Stimulated activated CD4-positive, alpha-beta T cell treated with anti-CD3 and anti-CD28 coated beads, Interleukin-2, amount 100 ng/mL, for 24 hours (primary cell): ENCODE measurements at regions not wholly inside any gene's neighbourhood (a gene's known extent, or its start where the extent isn't known, plus 50 kb on each side); places are given as distances from the start of the nearest gene placed in this dataset.

Experiments
- DNase-seq, 2 donors: peaks; one replicate each; pipeline ENCODE4 v3.0.0-alpha.2; 2020

DNA sequence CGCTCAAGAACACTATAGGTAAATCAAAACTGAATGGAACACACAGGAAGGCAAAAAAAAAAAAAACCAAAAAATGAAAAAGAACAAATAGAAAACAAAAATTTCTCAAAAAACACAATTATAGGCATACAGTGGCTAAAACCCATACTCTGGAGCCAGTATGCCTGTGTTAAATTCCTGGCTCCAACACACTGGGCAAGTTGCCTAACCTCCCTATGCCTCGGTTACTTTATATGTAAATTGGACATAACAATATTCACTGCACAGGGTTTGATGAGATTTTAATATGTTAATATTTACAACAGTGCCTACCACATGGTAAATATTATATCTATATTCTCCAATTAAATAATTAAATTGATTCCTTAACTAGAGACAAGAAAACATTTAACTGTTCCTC, 217.1 kb downstream of the HTR7 start:
- DNase-seq = no peak

DNA sequence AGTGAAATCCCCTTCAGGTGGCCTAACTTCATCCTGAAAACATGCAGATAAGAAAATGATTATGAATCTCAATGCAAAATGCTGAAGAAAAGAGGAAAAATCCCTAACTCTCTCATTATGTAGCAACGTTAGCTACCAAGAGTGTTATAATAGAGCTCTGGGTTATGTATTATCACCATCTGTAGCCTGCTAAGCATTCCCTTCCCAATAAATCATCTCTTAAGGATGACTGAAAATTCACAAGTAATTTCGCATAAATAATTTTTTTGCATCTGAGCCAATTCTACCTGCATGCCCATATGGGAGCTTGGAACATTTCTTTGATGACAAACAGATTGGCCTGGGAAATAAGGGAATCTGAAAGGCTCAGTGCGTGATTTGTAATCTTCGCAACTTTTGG, 216.1 kb downstream of the HTR7 start:
- DNase-seq = no peak

DNA sequence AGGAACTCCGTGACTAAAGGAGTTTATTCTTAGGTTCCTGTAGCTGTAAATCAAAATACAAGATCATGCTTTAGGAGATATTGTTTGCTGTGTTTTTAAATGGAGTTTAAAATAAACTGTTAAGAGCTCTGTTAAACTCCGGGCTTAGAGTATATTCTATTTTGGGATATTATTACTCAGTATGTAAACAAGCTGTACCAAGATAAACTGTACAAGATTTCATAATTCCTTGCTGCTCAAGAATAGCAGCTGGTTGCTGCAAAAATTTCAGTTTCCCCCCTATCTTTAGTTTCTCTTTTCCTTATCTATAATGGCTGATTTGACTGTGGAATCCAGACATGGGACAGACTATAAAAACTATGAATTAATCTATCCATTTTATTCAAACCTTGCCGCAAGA, 215.7 kb downstream of the HTR7 start:
- no peak for DNase-seq

DNA sequence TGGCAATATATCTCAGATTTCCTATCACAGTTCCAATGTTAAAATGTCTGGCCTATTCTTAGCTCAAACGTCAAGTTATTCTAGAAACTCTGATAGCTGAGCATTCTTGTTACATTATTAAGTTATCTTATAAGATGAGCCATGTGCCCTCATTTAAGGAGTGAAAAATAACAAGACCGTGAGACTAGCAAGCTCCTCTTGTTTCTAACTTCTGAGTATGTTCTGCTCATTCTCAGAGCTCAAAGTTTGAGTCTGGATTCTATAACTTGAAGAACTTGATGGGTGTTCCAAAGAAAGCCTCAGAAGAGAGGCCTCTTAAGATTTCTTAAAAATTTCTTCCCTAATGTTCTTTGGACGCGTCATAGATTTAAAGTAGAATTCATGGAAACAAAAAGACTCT, 215.2 kb downstream of the HTR7 start:
- no peak for DNase-seq

DNA sequence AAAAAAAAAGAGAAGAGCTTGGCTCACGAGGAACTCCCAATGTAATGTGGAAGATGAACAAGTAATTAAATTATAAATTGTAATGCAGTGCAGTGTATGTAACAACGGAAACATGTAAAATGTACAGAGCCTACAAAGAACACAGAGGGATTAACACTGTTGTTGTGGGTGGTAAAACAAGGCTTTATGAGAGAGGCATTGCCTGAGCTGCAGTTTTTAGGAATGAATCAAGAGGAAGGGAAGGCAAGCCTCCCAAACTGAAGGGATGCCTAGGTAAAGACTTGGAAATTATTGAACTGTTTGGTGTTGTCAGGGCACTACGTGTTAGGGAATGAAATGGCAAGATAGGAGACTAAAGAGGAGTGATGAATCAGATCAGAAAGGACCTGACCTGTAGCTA, 213.7 kb downstream of the HTR7 start:
- no peak for DNase-seq

DNA sequence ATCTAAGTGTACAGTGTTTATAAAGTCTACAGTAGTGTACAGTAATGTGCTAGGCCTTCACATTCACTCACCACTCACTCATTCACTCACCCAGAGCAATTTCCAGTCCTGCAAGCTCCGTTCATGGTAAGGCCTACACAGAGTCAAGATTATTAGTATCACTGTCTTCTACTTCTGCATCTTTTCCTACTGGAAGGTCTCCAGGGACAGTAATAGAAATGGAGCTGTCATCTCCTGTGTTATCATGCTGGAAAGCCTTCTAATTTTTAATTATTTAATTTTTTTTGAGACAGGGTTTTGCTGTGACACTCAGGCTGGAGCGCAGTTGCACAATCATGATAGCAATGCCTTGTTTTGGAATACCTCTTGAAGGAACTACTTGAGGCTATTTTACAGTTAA, 207.0 kb downstream of the HTR7 start:
- DNase-seq = no peak

DNA sequence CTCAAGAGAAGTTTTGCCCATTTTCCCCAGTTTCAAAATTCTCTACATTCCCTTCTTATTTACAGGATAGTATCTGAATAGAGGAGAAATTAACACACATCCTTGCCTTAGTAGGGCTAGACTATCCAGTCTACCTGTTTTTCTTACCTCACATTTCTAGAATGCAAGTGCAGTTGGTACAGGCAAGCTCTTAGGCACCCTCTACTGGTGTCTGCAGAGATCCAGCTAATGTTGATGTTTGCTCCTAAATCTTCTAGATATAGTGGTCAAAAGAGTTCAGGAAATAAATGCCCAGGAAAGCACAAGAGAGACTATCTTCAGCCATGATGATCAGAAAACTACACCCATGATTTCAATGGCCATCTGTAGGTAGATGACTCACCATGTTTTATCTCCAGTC, 205.3 kb downstream of the HTR7 start:
- no peak for DNase-seq

DNA sequence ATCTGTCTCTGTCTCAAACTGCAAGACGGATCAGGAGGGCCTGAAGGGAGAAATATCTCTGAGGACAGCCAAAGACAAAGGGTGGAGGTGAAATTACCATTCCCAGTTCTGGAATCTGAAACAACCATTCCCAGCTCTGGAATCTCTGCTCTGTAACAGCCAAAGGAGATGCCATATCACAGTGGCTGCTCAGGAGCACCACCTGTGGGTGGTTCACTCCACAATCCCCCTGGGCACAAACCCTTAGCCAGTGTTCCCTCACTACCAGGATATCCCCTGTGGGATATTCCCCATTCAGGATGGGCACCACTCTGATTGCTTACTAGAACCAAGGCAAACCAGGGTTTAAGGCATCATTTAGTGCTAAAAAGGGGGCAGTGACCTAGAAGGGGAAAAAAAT, 199.0 kb downstream of the HTR7 start:
- DNase-seq = no peak

DNA sequence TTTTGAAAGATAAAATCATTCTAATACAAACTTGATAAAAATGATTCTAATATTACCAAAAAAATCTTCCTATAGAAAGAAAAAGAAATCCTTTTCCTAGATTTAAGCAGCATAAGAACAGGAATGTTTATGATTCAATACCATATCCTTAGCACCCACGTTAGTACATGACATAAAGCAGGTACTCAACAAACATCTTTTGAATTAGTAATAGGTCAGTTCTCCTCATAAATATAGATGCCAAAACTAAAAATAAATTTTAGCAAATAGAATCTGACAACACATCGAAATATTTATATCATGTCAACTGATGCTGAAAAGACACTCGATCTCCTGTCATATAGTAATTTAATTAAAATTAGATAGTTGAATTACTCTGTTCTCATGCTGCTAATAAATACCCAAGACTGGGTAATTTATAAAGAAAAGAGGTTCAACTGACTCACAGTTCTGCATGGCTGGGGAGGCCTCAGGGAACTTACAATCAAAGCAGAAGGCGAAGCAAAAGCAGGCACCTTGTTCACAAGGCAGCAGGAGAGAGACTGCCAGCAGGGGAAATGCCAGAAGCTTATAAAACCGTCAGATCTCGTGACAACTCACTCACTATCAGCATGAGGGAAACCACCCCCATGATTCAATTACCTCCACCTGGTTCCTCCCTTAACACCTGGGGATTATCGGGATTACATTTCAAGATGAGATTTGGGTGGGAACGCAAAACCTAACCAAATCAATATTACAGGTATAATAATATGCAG, 191.8 kb downstream of the HTR7 start:
- no peak for DNase-seq

DNA sequence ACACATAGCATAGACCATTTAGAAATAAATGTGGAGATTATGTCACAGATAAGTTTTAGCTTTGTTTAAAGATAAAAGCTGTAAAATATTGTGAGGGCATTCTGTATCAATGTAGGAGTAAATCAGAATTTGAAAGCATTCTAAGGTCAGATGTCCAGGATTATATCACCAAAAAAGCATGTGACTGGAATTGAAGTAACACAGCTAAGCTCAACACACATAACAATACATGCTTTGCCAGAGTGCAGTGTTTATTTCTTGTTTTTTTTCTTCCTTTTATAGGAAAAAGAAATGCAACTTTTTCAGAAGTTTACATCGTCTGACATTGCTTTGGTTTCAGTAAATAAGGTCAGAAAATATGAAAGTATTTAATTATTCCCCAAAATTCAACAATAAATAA, 183.4 kb downstream of the HTR7 start:
- DNase-seq = no peak

DNA sequence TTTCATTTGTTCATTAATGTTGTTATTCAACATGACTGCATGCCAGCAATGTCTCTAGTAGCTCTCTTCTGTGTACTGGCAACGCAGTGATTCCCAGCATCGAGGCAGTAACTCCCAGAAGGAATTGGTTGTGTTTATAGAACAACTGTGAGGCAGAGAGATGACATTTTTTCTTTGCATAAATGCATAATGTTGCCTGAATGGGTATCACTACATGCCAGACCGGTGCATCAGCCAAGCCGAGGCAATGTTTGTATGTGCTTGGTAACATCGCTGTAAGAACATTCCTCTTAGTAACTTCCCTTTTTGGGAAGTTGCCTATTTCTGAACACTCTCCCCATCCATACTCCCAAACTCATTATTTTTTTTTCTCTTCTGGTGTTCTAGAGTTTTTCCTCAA, 182.9 kb downstream of the HTR7 start:
- DNase-seq = no peak

DNA sequence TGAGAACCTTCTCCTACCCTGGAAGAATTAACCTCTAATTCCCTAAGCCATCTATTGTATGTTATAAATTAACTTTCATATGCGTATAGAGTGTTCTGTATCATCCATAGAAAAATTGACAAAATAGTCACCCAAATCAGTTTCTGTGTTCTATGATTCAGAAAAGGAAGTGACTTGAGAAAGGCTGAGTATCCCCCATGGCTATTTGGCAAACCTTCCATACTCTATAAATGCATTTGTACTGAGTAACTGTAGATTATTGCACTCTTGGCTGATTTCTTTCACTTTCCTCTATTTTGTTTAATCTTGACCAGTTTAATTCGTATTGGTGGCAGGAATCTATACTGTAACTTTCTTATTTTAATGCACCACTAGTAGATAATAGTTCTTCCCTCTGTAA, 182.2 kb downstream of the HTR7 start:
- no peak for DNase-seq
